IgD-negative memory B cell (primary cell): ENCODE measurements at regions not wholly inside any gene's neighbourhood (a gene's known extent, or its start where the extent isn't known, plus 50 kb on each side); places are given as distances from the start of the nearest gene placed in this dataset.
A peak's percentile ranks its signal among the peaks of the same experiment; 100 is the strongest.

Experiments
- H3K27ac Mint-ChIP-seq, 3 donors: one replicate each; pipeline ENCODE4 v1.8.0; 2020 to 2022; ENCODE audit warnings: mild to moderate bottlenecking in 3 of 3, mixed read lengths in 3 of 3, moderate library complexity in 1 of 3
- H3K27me3 Mint-ChIP-seq: one replicate; pipeline ENCODE4 v1.8.0; 2021; ENCODE audit warnings: mixed read lengths
- H3K36me3 Mint-ChIP-seq: one replicate; pipeline ENCODE4 v1.8.0; 2020; ENCODE audit warnings: mild to moderate bottlenecking, mixed read lengths
- H3K4me1 Mint-ChIP-seq, 3 donors: one replicate each; pipeline ENCODE4 v1.8.0; 2020 to 2022; ENCODE audit warnings: mixed read lengths in 3 of 3, mild to moderate bottlenecking in 1 of 3
- H3K4me3 Mint-ChIP-seq, 4 donors: one replicate each; pipeline ENCODE4 v1.8.0; 2020 to 2022; ENCODE audit warnings: mild to moderate bottlenecking in 4 of 4, mixed read lengths in 4 of 4, moderate library complexity in 3 of 4
- H3K9me3 Mint-ChIP-seq, 3 donors: one replicate each; pipeline ENCODE4 v1.8.0; 2020 to 2021; ENCODE audit warnings: mixed read lengths in 3 of 3, mild to moderate bottlenecking in 1 of 3

- Mint-ChIP-seq H3K36me3 (no peaks in the 10 kb centered on the region), H3K9me3 (peaks cover 0 to under 1% (median 0%) of the 10 kb centered on the region in 3 donors), H3K4me1 (no peaks in the 10 kb centered on the region), H3K27me3 (no peaks in the 10 kb centered on the region), H3K4me3 (no peak overlapping the region), H3K27ac (no peak overlapping the region)
These were observed 624.1 kb upstream of the GNPDA2 start for GRCh38 chr4:45350438-45350837.

DNA sequence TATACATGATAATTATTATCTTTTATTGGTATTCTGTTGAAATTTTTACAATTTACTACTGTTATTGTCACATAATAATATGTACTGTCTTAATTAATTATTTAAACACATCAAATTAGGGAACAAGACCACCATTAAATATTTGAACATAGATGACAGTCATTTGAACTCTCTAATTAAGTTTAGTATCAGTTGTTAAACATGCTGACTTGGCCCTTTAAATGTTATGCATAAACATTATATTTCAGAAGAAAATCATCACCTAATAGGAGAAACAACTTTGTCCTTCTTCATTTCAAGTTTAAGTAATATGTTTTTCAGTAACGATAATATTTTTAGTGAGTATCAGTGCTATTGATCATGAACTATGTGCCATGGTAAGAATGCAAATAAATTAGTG, 623.5 kb upstream of the GNPDA2 start:
- Mint-ChIP-seq H3K9me3 (no peaks in the 10 kb centered on the region), H3K27ac (no peak overlapping the region), H3K4me1 (no peaks in the 10 kb centered on the region), H3K36me3 (no peaks in the 10 kb centered on the region), H3K27me3 (no peaks in the 10 kb centered on the region), H3K4me3 (no peak overlapping the region)

GRCh38 chr4:45346816-45347435, 620.6 kb upstream of the GNPDA2 start:
- H3K36me3 Mint-ChIP-seq, result no peaks in the 10 kb centered on the region
- no peaks in the 10 kb centered on the region for H3K27me3 Mint-ChIP-seq
- no peak overlapping the region for H3K27ac Mint-ChIP-seq
- no peak overlapping the region for H3K4me3 Mint-ChIP-seq
- no peaks in the 10 kb centered on the region for H3K9me3 Mint-ChIP-seq
- H3K4me1 Mint-ChIP-seq, result no peaks in the 10 kb centered on the region

GRCh38 chr4:45345558-45345957, 619.2 kb upstream of the GNPDA2 start:
- no peaks in the 10 kb centered on the region for H3K4me1 Mint-ChIP-seq
- no peak overlapping the region for H3K27ac Mint-ChIP-seq
- peak overlapping the region in 1 of 4 donors; percentile 27 for H3K4me3 Mint-ChIP-seq
- no peaks in the 10 kb centered on the region for H3K27me3 Mint-ChIP-seq
- H3K9me3 Mint-ChIP-seq, result peaks cover 0 to 2% (median 0%) of the 10 kb centered on the region in 3 donors
- no peaks in the 10 kb centered on the region for H3K36me3 Mint-ChIP-seq

DNA sequence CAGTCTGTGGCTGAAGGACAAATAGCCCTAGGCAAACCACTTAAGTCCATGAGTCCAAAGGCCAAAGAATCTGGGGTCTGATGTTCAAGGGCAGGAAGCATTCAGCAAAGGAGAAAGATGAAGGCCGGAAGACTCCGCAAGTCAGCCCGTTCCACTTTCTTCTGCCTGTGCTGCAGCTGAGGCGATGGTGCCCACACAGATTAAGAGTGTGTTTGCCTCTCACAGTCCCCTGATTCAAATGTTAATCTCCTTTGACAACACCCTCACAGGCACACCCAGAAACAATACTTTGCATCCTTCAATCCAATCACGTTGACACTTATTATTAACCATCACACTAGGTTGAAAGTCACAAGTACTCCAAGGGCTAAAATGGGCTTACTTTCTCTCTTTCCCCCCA, 605.4 kb upstream of the GNPDA2 start:
- Mint-ChIP-seq H3K4me1 (no peaks in the 10 kb centered on the region), H3K4me3 (no peak overlapping the region), H3K27me3 (no peaks in the 10 kb centered on the region), H3K27ac (no peak overlapping the region), H3K36me3 (no peaks in the 10 kb centered on the region), H3K9me3 (peaks cover 0 to 12% (median 6%) of the 10 kb centered on the region in 3 donors)

DNA sequence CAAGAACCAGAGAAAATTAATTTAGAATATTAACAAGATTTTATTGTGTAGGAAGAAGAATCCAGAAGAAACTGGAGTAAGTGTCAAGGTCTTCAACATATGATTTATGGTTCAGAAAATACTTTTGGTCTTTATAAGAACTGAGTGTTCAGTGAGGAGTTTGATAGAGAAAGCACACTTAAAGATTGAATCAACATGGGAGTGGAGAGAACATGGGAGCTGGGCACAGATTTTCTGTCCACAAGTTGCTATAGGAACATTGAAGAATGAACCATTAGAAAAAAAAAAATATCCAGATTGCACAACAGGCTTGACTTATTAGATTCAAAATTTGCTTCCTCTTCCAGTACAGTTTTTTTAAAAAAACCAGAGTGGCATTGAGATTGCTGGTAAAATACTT, 601.2 kb upstream of the GNPDA2 start:
- no peaks in the 10 kb centered on the region for H3K4me1 Mint-ChIP-seq
- no peak overlapping the region for H3K27ac Mint-ChIP-seq
- no peaks in the 10 kb centered on the region for H3K36me3 Mint-ChIP-seq
- H3K27me3 Mint-ChIP-seq, result no peaks in the 10 kb centered on the region
- H3K4me3 Mint-ChIP-seq, result no peak overlapping the region
- peaks cover 5 to 21% (median 6%) of the 10 kb centered on the region in 3 donors for H3K9me3 Mint-ChIP-seq

DNA sequence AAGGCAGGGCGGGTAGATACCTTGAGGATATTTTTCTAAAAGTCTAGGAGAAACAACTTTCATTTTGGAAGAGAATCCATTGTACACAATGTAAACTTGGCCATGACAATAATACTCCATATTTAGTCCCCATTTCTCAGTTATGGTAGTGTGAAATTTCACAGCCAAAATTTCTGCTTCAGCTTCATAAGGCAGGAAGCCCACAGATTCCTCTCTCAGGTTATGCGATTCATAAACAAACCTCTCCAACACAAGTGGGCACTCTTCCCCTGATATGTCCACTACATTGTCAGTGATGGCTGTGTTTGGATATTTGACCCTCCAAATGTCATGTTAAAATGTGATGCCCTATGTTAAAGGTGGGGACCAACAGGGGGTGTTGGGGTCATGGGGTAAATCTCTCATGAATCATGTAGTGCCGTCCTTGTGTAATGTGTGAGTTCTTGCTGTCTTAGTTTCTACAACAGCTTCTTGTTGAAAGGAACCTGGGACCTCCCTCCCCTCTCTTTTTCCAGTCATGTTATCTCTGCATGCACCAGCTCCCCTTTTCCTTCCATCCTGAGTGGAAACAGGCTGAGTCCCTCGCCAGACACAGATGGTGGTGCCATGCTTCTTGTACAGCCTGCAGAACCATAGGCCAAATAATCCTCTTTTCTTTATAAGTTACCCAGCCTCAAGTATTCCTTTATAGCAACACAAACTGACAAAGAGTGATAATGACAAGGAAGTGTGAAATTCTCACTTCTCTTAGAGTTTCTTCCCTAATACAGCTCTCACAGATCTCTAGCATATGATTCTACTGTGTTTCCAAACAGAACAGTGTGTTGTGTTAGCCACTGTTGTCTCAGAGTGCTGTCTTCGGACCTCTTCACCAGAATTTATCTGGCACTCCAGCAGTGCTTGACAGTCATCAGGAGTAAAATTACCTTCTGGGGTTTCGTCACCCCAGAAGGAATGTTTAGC, 598.4 kb upstream of the GNPDA2 start:
- H3K27ac Mint-ChIP-seq, result no peak overlapping the region
- H3K4me3 Mint-ChIP-seq, result no peak overlapping the region
- no peaks in the 10 kb centered on the region for H3K36me3 Mint-ChIP-seq
- H3K9me3 Mint-ChIP-seq, result peaks cover 2 to 21% (median 5%) of the 10 kb centered on the region in 3 donors
- H3K27me3 Mint-ChIP-seq, result no peaks in the 10 kb centered on the region
- H3K4me1 Mint-ChIP-seq, result no peaks in the 10 kb centered on the region

DNA sequence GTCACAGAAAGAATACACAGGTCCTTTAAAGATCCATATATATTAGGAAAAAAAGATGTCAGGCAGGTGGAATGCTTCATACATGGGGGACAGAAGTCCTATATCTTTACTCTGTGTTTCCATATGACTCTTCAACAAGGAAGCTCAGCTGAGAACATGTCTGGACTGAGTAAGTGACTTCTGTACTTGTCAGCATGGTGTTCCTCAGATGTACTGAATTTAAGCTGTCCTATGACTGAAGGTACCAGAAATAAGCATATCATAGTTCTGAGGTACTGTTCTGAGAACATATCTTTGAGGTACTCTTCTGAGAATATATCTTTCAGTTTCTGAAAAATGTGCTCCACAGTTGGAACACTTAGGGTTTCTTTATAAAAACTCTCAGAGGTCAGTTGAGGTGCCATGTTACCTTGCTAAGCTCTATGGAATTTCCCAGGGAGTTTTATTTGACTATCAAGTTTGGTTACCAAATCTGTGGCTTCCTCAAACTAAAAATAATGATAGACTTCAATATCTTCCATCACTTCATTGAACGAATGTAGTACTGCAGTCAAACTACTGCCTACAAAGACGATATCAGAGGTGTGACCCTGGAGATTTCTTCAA, 597.2 kb upstream of the GNPDA2 start:
- no peak overlapping the region for H3K4me3 Mint-ChIP-seq
- H3K36me3 Mint-ChIP-seq, result no peaks in the 10 kb centered on the region
- H3K9me3 Mint-ChIP-seq, result peaks cover 3 to 17% (median 5%) of the 10 kb centered on the region in 3 donors
- no peaks in the 10 kb centered on the region for H3K27me3 Mint-ChIP-seq
- no peaks in the 10 kb centered on the region for H3K4me1 Mint-ChIP-seq
- H3K27ac Mint-ChIP-seq, result no peak overlapping the region

GRCh38 chr4:45317739-45318138, 591.4 kb upstream of the GNPDA2 start:
- peaks cover 2 to 9% (median 5%) of the 10 kb centered on the region in 3 donors for H3K9me3 Mint-ChIP-seq
- H3K36me3 Mint-ChIP-seq, result no peaks in the 10 kb centered on the region
- no peaks in the 10 kb centered on the region for H3K4me1 Mint-ChIP-seq
- H3K27me3 Mint-ChIP-seq, result no peaks in the 10 kb centered on the region
- no peak overlapping the region for H3K27ac Mint-ChIP-seq
- H3K4me3 Mint-ChIP-seq, result no peak overlapping the region

DNA sequence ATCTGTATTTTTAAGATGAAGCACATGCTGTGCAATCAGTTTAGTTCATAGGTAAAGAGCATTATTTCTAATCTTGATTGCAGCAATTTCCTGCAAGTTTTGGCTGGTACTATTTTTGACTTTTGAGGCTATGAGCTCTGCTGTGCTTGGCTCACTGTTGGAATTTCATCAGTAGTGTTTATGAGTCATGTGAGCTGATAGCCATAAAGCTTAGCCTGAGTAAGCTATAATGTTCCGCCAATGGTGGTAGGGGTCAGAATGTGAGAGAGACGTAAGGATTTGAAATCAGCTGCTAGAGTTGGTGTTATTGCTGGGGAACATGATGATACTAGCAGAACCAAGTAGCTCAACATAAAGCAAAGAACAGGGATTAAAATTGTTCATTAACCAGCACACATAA, 590.9 kb upstream of the GNPDA2 start:
- Mint-ChIP-seq H3K4me1 (no peaks in the 10 kb centered on the region), H3K4me3 (no peak overlapping the region), H3K27me3 (no peaks in the 10 kb centered on the region), H3K9me3 (peaks cover 2 to 9% (median 5%) of the 10 kb centered on the region in 3 donors), H3K27ac (no peak overlapping the region), H3K36me3 (no peaks in the 10 kb centered on the region)

DNA sequence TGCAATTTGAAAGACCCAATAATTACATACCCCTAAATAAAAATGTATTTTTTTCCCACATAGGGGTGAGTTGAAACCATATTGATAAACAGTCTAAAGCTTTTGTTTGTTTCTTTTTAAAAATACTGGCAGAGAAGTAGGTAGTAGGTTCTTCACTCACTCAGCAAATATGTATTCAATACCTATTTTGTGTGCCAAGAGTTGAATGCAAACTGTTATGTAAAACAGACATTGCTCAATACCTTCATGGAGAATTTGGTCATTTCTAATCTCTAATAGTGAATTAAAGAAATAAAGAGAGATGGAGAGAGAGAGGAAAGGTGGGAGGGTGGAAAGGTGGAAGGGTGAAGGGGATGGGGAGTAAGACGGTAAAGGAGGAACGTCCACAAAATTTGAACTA, 589.9 kb upstream of the GNPDA2 start:
- Mint-ChIP-seq H3K4me1 (no peaks in the 10 kb centered on the region), H3K27ac (no peak overlapping the region), H3K9me3 (peaks cover 2 to 9% (median 5%) of the 10 kb centered on the region in 3 donors), H3K36me3 (no peaks in the 10 kb centered on the region), H3K4me3 (no peak overlapping the region), H3K27me3 (no peaks in the 10 kb centered on the region)

DNA sequence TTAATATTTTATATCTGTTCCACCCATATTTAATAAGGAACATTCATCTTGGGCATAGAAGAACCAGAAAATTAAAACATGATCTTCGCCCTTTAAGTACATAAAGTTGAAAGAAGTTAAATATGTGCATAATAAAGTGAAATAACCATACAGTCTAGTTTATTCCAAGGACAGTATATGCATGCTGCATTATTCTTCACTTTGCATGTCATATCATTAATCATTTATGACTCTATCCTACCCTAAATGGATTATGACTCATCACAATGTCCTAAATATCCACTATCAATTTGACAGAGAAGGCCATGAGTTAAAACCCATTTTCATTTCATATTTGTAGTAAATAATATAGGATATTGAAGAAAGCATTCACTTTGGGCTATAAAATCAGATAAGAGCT, 576.5 kb upstream of the GNPDA2 start:
- H3K4me1 Mint-ChIP-seq, result no peaks in the 10 kb centered on the region
- peaks cover 0 to 1% (median 1%) of the 10 kb centered on the region in 3 donors for H3K9me3 Mint-ChIP-seq
- no peak overlapping the region for H3K4me3 Mint-ChIP-seq
- no peak overlapping the region for H3K27ac Mint-ChIP-seq
- no peaks in the 10 kb centered on the region for H3K36me3 Mint-ChIP-seq
- no peaks in the 10 kb centered on the region for H3K27me3 Mint-ChIP-seq

- no peak overlapping the region for H3K4me3 Mint-ChIP-seq
- H3K27me3 Mint-ChIP-seq, result no peaks in the 10 kb centered on the region
- H3K9me3 Mint-ChIP-seq, result peaks cover 6 to 14% (median 12%) of the 10 kb centered on the region in 3 donors
- no peaks in the 10 kb centered on the region for H3K36me3 Mint-ChIP-seq
- H3K4me1 Mint-ChIP-seq, result no peaks in the 10 kb centered on the region
- H3K27ac Mint-ChIP-seq, result no peak overlapping the region
These were observed 568.1 kb upstream of the GNPDA2 start for GRCh38 chr4:45294464-45294863.

GRCh38 chr4:45293335-45293734, 567.0 kb upstream of the GNPDA2 start:
- no peaks in the 10 kb centered on the region for H3K36me3 Mint-ChIP-seq
- no peak overlapping the region for H3K4me3 Mint-ChIP-seq
- H3K9me3 Mint-ChIP-seq, result peaks cover 6 to 14% (median 12%) of the 10 kb centered on the region in 3 donors
- no peaks in the 10 kb centered on the region for H3K4me1 Mint-ChIP-seq
- no peak overlapping the region for H3K27ac Mint-ChIP-seq
- no peaks in the 10 kb centered on the region for H3K27me3 Mint-ChIP-seq

GRCh38 chr4:45292844-45293243, 566.5 kb upstream of the GNPDA2 start:
- Mint-ChIP-seq H3K4me1 (no peaks in the 10 kb centered on the region), H3K27ac (no peak overlapping the region), H3K4me3 (no peak overlapping the region), H3K27me3 (no peaks in the 10 kb centered on the region), H3K9me3 (peaks cover 6 to 14% (median 14%) of the 10 kb centered on the region in 3 donors), H3K36me3 (no peaks in the 10 kb centered on the region)
